ENCODE measurements at regions not wholly inside any gene's neighbourhood (a gene's known extent, or its start where the extent isn't known, plus 50 kb on each side); places are given as distances from the start of the nearest gene placed in this dataset.

GRCh38 chr3:59289831-59290230 lies 240.0 kb upstream of the CFAP20DC start:
- no peak overlapping the region for H3K4me3 ChIP-seq (ENCODE audit: low read depth, low read length)
- DNase-seq (ENCODE audit: low read depth), result no peak
- TF ChIP-seq CTCF (IDR thresholded peaks at IDR 0.05; ENCODE audit: insufficient read depth, low read length, poor library complexity, severe bottlenecking), result no peak
- H3K36me3 ChIP-seq (ENCODE audit: control insufficient read depth, insufficient read depth, low read length), result no peaks in the 10 kb centered on the region
- H3K27me3 ChIP-seq (ENCODE audit: control insufficient read depth, insufficient read depth, low read length), result no peaks in the 10 kb centered on the region

- DNase-seq (ENCODE audit: low read depth), result no peak
- Histone ChIP-seq H3K27me3 (ENCODE audit: control insufficient read depth, insufficient read depth, low read length) (no peaks in the 10 kb centered on the region), H3K4me3 (ENCODE audit: low read depth, low read length) (no peak overlapping the region), H3K36me3 (ENCODE audit: control insufficient read depth, insufficient read depth, low read length) (no peaks in the 10 kb centered on the region)
- TF ChIP-seq CTCF (IDR thresholded peaks at IDR 0.05; ENCODE audit: insufficient read depth, low read length, poor library complexity, severe bottlenecking), result no peak
Measured at GRCh38 chr3:59288951-59289350, 239.1 kb upstream of the CFAP20DC start.

- Histone ChIP-seq H3K27me3 (ENCODE audit: control insufficient read depth, insufficient read depth, low read length) (no peaks in the 10 kb centered on the region), H3K36me3 (ENCODE audit: control insufficient read depth, insufficient read depth, low read length) (no peaks in the 10 kb centered on the region), H3K4me3 (ENCODE audit: low read depth, low read length) (no peak overlapping the region)
- DNase-seq (ENCODE audit: low read depth), result no peak
- TF ChIP-seq CTCF (IDR thresholded peaks at IDR 0.05; ENCODE audit: insufficient read depth, low read length, poor library complexity, severe bottlenecking), result no peak
Measured at GRCh38 chr3:59286791-59287531, 237.1 kb upstream of the CFAP20DC start.

GRCh38 chr3:59285560-59285959 lies 235.7 kb upstream of the CFAP20DC start:
- no peak for DNase-seq (ENCODE audit: low read depth)
- TF ChIP-seq CTCF (IDR thresholded peaks at IDR 0.05; ENCODE audit: insufficient read depth, low read length, poor library complexity, severe bottlenecking), result no peak
- Histone ChIP-seq H3K4me3 (ENCODE audit: low read depth, low read length) (no peak overlapping the region), H3K27me3 (ENCODE audit: control insufficient read depth, insufficient read depth, low read length) (no peaks in the 10 kb centered on the region), H3K36me3 (ENCODE audit: control insufficient read depth, insufficient read depth, low read length) (no peaks in the 10 kb centered on the region)

GRCh38 chr3:59284926-59285325 lies 235.1 kb upstream of the CFAP20DC start:
- DNase-seq (ENCODE audit: low read depth), result no peak
- Histone ChIP-seq H3K36me3 (ENCODE audit: control insufficient read depth, insufficient read depth, low read length) (no peaks in the 10 kb centered on the region), H3K27me3 (ENCODE audit: control insufficient read depth, insufficient read depth, low read length) (no peaks in the 10 kb centered on the region), H3K4me3 (ENCODE audit: low read depth, low read length) (no peak overlapping the region)
- no peak for TF ChIP-seq CTCF (IDR thresholded peaks at IDR 0.05; ENCODE audit: insufficient read depth, low read length, poor library complexity, severe bottlenecking)

- TF ChIP-seq CTCF (IDR thresholded peaks at IDR 0.05; ENCODE audit: insufficient read depth, low read length, poor library complexity, severe bottlenecking), result no peak
- DNase-seq (ENCODE audit: low read depth), result no peak
- H3K4me3 ChIP-seq (ENCODE audit: low read depth, low read length), result no peak overlapping the region
- no peaks in the 10 kb centered on the region for H3K36me3 ChIP-seq (ENCODE audit: control insufficient read depth, insufficient read depth, low read length)
- H3K27me3 ChIP-seq (ENCODE audit: control insufficient read depth, insufficient read depth, low read length), result no peaks in the 10 kb centered on the region
Measured at GRCh38 chr3:59280113-59280512, 230.3 kb upstream of the CFAP20DC start.
